Astrocyte (in vitro differentiated cells and primary cell): ENCODE measurements at regions not wholly inside any gene's neighbourhood (a gene's known extent, or its start where the extent isn't known, plus 50 kb on each side); places are given as distances from the start of the nearest gene placed in this dataset.

Experiments
- DNase-seq: peaks from one replicate; pipeline ENCODE4 v3.0.0-alpha.2; 2010; ENCODE audit warnings: low read depth
- FAIRE-seq: peaks from 2 replicates; lab custom pipeline; 2011; peaks lifted over from hg19 to GRCh38; lab: Jason Lieb, UNC
- H2AFZ ChIP-seq: 2 replicates; pipeline ENCODE4 v1.6.0; 2012; ENCODE audit warnings: low read depth, low read length, inconsistent platforms
- H3K27ac ChIP-seq: 2 replicates; pipeline ENCODE4 v1.5.1; 2011; ENCODE audit warnings: low read depth, low read length, inconsistent platforms
- H3K27me3 ChIP-seq: 2 replicates; pipeline ENCODE4 v1.6.0; 2011; ENCODE audit warnings: low read length, inconsistent platforms; ENCODE audit not compliant: insufficient read depth
- H3K36me3 ChIP-seq: 2 replicates; pipeline ENCODE4 v1.5.1; 2011; ENCODE audit warnings: low read length, inconsistent platforms; ENCODE audit not compliant: insufficient read depth
- H3K4me1 ChIP-seq: 2 replicates; pipeline ENCODE4 v1.5.1; 2011; ENCODE audit warnings: low read length, inconsistent platforms; ENCODE audit not compliant: insufficient read depth
- H3K4me2 ChIP-seq: 2 replicates; pipeline ENCODE4 v1.6.0; 2012; ENCODE audit warnings: low read length, inconsistent platforms
- H3K4me3 ChIP-seq: 2 replicates; pipeline ENCODE4 v1.5.1; 2011; ENCODE audit warnings: low read depth, mild to moderate bottlenecking, low read length, inconsistent platforms; ENCODE audit not compliant: insufficient read depth
- H3K79me2 ChIP-seq: 2 replicates; pipeline ENCODE4 v1.6.0; 2012; ENCODE audit warnings: mild to moderate bottlenecking, low read length, inconsistent platforms; ENCODE audit not compliant: insufficient read depth
- H3K9ac ChIP-seq: 2 replicates; pipeline ENCODE4 v1.6.0; 2012; ENCODE audit warnings: mild to moderate bottlenecking, low read length, inconsistent platforms
- H3K9me3 ChIP-seq: 2 replicates; pipeline ENCODE4 v1.5.1; 2012; ENCODE audit warnings: low read depth, mild to moderate bottlenecking, low read length, inconsistent platforms; ENCODE audit not compliant: insufficient read depth
- H4K20me1 ChIP-seq: 2 replicates; pipeline ENCODE4 v1.6.0; 2012; ENCODE audit warnings: low read length, inconsistent platforms; ENCODE audit not compliant: insufficient read depth
- H3K27ac Mint-ChIP-seq: one replicate; pipeline ENCODE4 v1.8.0; 2021; ENCODE audit warnings: mild to moderate bottlenecking, mixed read lengths; ENCODE audit not compliant: unreplicated experiment
- H3K27me3 Mint-ChIP-seq: one replicate; pipeline ENCODE4 v1.8.0; 2021; ENCODE audit warnings: low read depth, mixed read lengths; ENCODE audit not compliant: unreplicated experiment
- H3K36me3 Mint-ChIP-seq: one replicate; pipeline ENCODE4 v1.8.0; 2021; ENCODE audit warnings: low read depth, mixed read lengths; ENCODE audit not compliant: unreplicated experiment
- H3K4me1 Mint-ChIP-seq: one replicate; pipeline ENCODE4 v1.8.0; 2021; ENCODE audit warnings: low read depth, mixed read lengths; ENCODE audit not compliant: unreplicated experiment
- H3K4me3 Mint-ChIP-seq: one replicate; pipeline ENCODE4 v1.8.0; 2021; ENCODE audit warnings: mild to moderate bottlenecking, moderate library complexity, mixed read lengths; ENCODE audit not compliant: unreplicated experiment
- H3K9me3 Mint-ChIP-seq: one replicate; pipeline ENCODE4 v1.8.0; 2021; ENCODE audit warnings: mild to moderate bottlenecking, mixed read lengths; ENCODE audit not compliant: unreplicated experiment
- EZH2 ChIP-seq: IDR thresholded peaks from 2 replicates; pipeline ENCODE4 v1.6.1; 2012; ENCODE audit warnings: mild to moderate bottlenecking, low read length, inconsistent platforms; ENCODE audit not compliant: insufficient read depth
- TF ChIP-seq, protein P1 (sequence below): IDR thresholded peaks from 2 replicates; pipeline ENCODE4 v1.5.1; 2011; ENCODE audit warnings: low read depth, mild to moderate bottlenecking, inconsistent platforms, low read length, moderate library complexity; ENCODE audit not compliant: insufficient read depth

DNA sequence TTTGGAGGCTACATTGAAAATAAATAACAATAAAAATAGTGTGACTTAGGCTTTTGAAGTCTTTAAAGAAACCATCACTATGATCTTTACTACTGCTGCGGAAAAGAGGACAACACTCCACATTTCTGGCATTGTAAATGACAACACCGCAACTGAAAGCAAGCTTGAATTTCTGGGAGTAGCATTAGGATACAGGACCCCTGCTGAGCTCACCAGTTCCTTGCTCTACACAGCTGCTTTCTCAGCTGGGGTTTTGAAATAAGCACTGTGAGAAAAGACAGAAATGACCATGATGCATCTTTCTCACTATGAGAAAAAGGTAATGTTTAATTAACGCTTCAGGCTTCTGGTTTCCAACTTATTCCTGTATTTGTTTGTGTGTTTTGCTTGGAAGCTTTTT is 168.0 kb downstream of the TAF11L14 start:
- H3K4me3 ChIP-seq = no peak overlapping the region
- H3K79me2 ChIP-seq = no peaks in the 10 kb centered on the region
- Mint-ChIP-seq H3K27ac (no peak overlapping the region), H3K4me1 (no peaks in the 10 kb centered on the region), H3K27me3 (no peaks in the 10 kb centered on the region), H3K9me3 (no peaks in the 10 kb centered on the region), H3K4me3 (no peak overlapping the region), H3K36me3 (no peaks in the 10 kb centered on the region)
- no peak for DNase-seq
- H3K4me1 ChIP-seq = no peaks in the 10 kb centered on the region
- H3K27ac ChIP-seq = no peak overlapping the region
- no peaks in the 10 kb centered on the region for H3K27me3 ChIP-seq
- H3K9ac ChIP-seq = no peak overlapping the region
- H3K36me3 ChIP-seq = no peaks in the 10 kb centered on the region
- no peaks in the 10 kb centered on the region for H4K20me1 ChIP-seq
- H3K9me3 ChIP-seq = no peaks in the 10 kb centered on the region
- H2AFZ ChIP-seq = no peak overlapping the region
- TF ChIP-seq, protein P1, sequence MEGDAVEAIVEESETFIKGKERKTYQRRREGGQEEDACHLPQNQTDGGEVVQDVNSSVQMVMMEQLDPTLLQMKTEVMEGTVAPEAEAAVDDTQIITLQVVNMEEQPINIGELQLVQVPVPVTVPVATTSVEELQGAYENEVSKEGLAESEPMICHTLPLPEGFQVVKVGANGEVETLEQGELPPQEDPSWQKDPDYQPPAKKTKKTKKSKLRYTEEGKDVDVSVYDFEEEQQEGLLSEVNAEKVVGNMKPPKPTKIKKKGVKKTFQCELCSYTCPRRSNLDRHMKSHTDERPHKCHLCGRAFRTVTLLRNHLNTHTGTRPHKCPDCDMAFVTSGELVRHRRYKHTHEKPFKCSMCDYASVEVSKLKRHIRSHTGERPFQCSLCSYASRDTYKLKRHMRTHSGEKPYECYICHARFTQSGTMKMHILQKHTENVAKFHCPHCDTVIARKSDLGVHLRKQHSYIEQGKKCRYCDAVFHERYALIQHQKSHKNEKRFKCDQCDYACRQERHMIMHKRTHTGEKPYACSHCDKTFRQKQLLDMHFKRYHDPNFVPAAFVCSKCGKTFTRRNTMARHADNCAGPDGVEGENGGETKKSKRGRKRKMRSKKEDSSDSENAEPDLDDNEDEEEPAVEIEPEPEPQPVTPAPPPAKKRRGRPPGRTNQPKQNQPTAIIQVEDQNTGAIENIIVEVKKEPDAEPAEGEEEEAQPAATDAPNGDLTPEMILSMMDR = no peak
- no peak for TF ChIP-seq EZH2
- no peak overlapping the region for H3K4me2 ChIP-seq
- no peak for FAIRE-seq

DNA sequence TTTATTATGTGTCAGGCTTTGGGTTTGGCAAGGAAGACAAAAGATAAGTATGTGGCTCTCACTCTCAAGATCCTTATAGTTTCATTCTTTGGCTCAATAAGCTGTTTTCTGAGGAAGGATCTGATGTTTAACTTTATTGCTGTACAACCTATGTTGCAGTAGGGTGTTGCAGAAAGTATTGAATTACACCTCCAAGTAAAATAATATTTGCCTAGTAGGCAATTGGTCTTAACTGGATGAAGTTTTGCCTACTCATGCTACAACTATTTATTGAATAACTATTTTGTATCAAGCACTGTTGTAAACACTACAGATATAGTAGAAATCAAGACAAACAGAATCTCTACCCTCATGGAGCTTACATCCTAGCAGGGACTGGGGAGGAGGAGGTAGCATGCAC is 169.7 kb downstream of the TAF11L14 start:
- no peak for TF ChIP-seq EZH2
- TF ChIP-seq, protein P1 = no peak
- Histone ChIP-seq H4K20me1 (no peaks in the 10 kb centered on the region), H3K9ac (no peak overlapping the region), H2AFZ (no peak overlapping the region), H3K4me2 (no peak overlapping the region), H3K4me1 (no peaks in the 10 kb centered on the region), H3K9me3 (no peaks in the 10 kb centered on the region), H3K4me3 (no peak overlapping the region), H3K79me2 (no peaks in the 10 kb centered on the region), H3K27me3 (no peaks in the 10 kb centered on the region), H3K36me3 (no peaks in the 10 kb centered on the region), H3K27ac (no peak overlapping the region)
- Mint-ChIP-seq H3K4me1 (no peaks in the 10 kb centered on the region), H3K4me3 (no peak overlapping the region), H3K27ac (no peak overlapping the region), H3K27me3 (no peaks in the 10 kb centered on the region), H3K9me3 (no peaks in the 10 kb centered on the region), H3K36me3 (no peaks in the 10 kb centered on the region)
- no peak for FAIRE-seq
- DNase-seq = no peak

DNA sequence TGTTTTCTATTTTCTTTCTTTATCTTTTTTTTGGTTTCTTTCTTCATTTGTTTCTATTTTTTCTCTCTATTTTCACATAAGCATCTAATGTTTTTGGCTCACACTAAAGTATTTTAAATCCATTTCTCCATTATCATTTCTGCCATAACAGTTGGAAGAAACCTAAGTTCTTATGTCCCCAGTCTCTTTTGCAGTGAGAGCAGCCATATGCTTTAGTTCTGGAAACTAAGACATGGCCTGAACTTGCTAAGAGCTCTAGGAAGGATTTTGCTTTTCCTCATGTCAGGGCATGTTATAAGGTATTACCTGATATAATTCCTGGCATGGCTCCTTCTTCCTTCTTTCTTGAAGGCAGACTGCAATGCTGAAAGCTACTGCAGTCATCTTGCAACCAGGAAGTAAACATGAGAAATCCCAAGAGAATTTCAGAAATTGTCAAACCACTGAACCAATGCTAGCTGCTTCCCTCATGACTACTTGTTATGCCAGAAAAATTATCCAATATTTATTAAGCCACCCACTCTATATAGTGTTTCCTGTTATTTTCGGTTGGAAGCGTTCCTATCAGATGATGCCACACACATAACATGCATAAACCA is 171.1 kb downstream of the TAF11L14 start:
- no peak for FAIRE-seq
- Mint-ChIP-seq H3K27ac (no peak overlapping the region), H3K36me3 (no peaks in the 10 kb centered on the region), H3K9me3 (no peaks in the 10 kb centered on the region), H3K27me3 (no peaks in the 10 kb centered on the region), H3K4me1 (no peaks in the 10 kb centered on the region), H3K4me3 (no peak overlapping the region)
- Histone ChIP-seq H3K9ac (no peak overlapping the region), H3K4me2 (peak overlapping the region; percentile 7), H3K27me3 (no peaks in the 10 kb centered on the region), H4K20me1 (no peaks in the 10 kb centered on the region), H3K4me1 (no peaks in the 10 kb centered on the region), H3K9me3 (no peaks in the 10 kb centered on the region), H3K4me3 (no peak overlapping the region), H2AFZ (no peak overlapping the region), H3K27ac (no peak overlapping the region), H3K36me3 (no peaks in the 10 kb centered on the region), H3K79me2 (no peaks in the 10 kb centered on the region)
- DNase-seq = no peak
- TF ChIP-seq, protein P1 = no peak
- TF ChIP-seq EZH2 = no peak
